SU-DHL-6 (cell line): ENCODE measurements at regions not wholly inside any gene's neighbourhood (a gene's known extent, or its start where the extent isn't known, plus 50 kb on each side); places are given as distances from the start of the nearest gene placed in this dataset.
"Not testable (repeated sequence)": the region's sequence is repeated elsewhere in the genome, so short reads cannot be mapped to it uniquely, and the experiment has no call there.

Source experiments
- H2AFZ ChIP-seq: fragments of 200-600 bp; sonication (generic); 2 replicates; pipeline ENCODE4 v1.6.1; 2014; ENCODE audit warnings: low read depth, mild to moderate bottlenecking, moderate library complexity, mixed read lengths, antibody characterized with exemption, low read length; ENCODE audit not compliant: severe bottlenecking
- H3F3A ChIP-seq: fragments of 200-600 bp; shearing (Covaris generic); 2 replicates; pipeline ENCODE4 v1.6.0; 2016; ENCODE audit warnings: antibody characterized with exemption, mild to moderate bottlenecking; ENCODE audit not compliant: insufficient read depth
- H3K27ac ChIP-seq: fragments of 200-600 bp; sonication (generic); 2 replicates; pipeline ENCODE4 v1.5.1; 2016; ENCODE audit warnings: low read depth, mild to moderate bottlenecking, low read length, moderate library complexity, mixed read lengths
- H3K27me3 ChIP-seq: fragments of 200-600 bp; sonication (generic), shearing (Covaris generic); 2 replicates; pipeline ENCODE4 v1.6.0; 2014; ENCODE audit warnings: mild to moderate bottlenecking, low read length
- H3K36me3 ChIP-seq: fragments of 200-600 bp; sonication (generic); 2 replicates; pipeline ENCODE4 v1.6.1; 2014; ENCODE audit warnings: mild to moderate bottlenecking, low read length, mixed read lengths
- H3K4me2 ChIP-seq: fragments of 300-600, 200-600 bp; shearing (Covaris generic), sonication (generic); 2 replicates; pipeline ENCODE4 v1.6.0; 2014; ENCODE audit warnings: low read length, low read depth, mild to moderate bottlenecking; ENCODE audit not compliant: poor library complexity, severe bottlenecking
- H3K4me3 ChIP-seq: fragments of 200-600 bp; sonication (generic); 2 replicates; pipeline ENCODE4 v1.5.1; 2014; ENCODE audit warnings: antibody characterized with exemption, low read length, mild to moderate bottlenecking, mixed read lengths; ENCODE audit not compliant: insufficient read depth, poor library complexity, severe bottlenecking
- H3K79me2 ChIP-seq: fragments of 200-600 bp; sonication (generic); 2 replicates; pipeline ENCODE4 v1.6.1; 2014; ENCODE audit warnings: mild to moderate bottlenecking, low read length, moderate library complexity; ENCODE audit not compliant: insufficient read depth
- H3K9ac ChIP-seq: fragments of 200-600 bp; sonication (generic); 2 replicates; pipeline ENCODE4 v1.7.0; 2014; ENCODE audit warnings: mild to moderate bottlenecking, low read length
- H3K9me2 ChIP-seq: fragments of 200-600 bp; sonication (generic); replicated peaks from 2 replicates; pipeline ENCODE4 v1.6.1; 2014; ENCODE audit warnings: low read length; ENCODE audit not compliant: insufficient read depth
- H3K9me3 ChIP-seq: fragments of 200-600 bp; sonication (generic); 2 replicates; pipeline ENCODE4 v1.6.1; 2014; ENCODE audit warnings: low read length, mixed read lengths; ENCODE audit not compliant: insufficient read depth
- H4K20me1 ChIP-seq: fragments of 200-600 bp; sonication (generic); 2 replicates; pipeline ENCODE4 v1.6.1; 2014; ENCODE audit warnings: low read depth, mild to moderate bottlenecking, antibody characterized with exemption, low read length, moderate library complexity, mixed read lengths
- CTCF ChIP-seq: fragments of 200-600 bp; sonication (generic); IDR thresholded peaks from one replicate; pipeline ENCODE4 v1.5.1; 2017; ENCODE audit warnings: antibody characterized with exemption, mild to moderate bottlenecking, low read length, moderate library complexity; ENCODE audit not compliant: insufficient read depth, poor library complexity, severe bottlenecking
- EZH2phosphoT487 ChIP-seq: fragments of 200-600 bp; sonication (generic), shearing (Covaris generic); conservative IDR thresholded peaks from 2 replicates; pipeline ENCODE4 v1.6.1; 2018; ENCODE audit warnings: mild to moderate bottlenecking, antibody characterized with exemption, low read length, moderate library complexity, mixed read lengths

- Histone ChIP-seq H4K20me1 (no peaks in the 10 kb centered on the region), H3K4me3 (no peak overlapping the region), H3K27ac (no peak overlapping the region), H2AFZ (no peak overlapping the region), H3K9me2 (no peaks in the 10 kb centered on the region), H3K27me3 (no peaks in the 10 kb centered on the region), H3K79me2 (no peaks in the 10 kb centered on the region), H3K9me3 (no peaks in the 10 kb centered on the region), H3F3A (no peaks in the 10 kb centered on the region), H3K36me3 (no peaks in the 10 kb centered on the region), H3K9ac (no peak overlapping the region), H3K4me2 (no peak overlapping the region)
- no peak for TF ChIP-seq CTCF
- no peak for TF ChIP-seq EZH2phosphoT487
Observed at GRCh38 chr2:193368615-193369014, 1173.9 kb upstream of the TMEFF2 start.

GRCh38 chr2:193357508-193357907 is 1162.8 kb upstream of the TMEFF2 start:
- Histone ChIP-seq H3K4me3 (no peak overlapping the region), H3F3A (no peaks in the 10 kb centered on the region), H3K9me3 (no peaks in the 10 kb centered on the region), H3K9ac (no peak overlapping the region), H3K9me2 (no peaks in the 10 kb centered on the region), H3K27me3 (no peaks in the 10 kb centered on the region), H3K36me3 (no peaks in the 10 kb centered on the region), H4K20me1 (no peaks in the 10 kb centered on the region), H3K79me2 (no peaks in the 10 kb centered on the region), H2AFZ (no peak overlapping the region), H3K4me2 (no peak overlapping the region), H3K27ac (no peak overlapping the region)
- no peak for TF ChIP-seq EZH2phosphoT487

- not testable (repeated sequence) for H3K27me3 ChIP-seq, H3K4me3 ChIP-seq, H4K20me1 ChIP-seq, H3K4me2 ChIP-seq, H3F3A ChIP-seq, H3K9ac ChIP-seq, H3K9me2 ChIP-seq, H3K79me2 ChIP-seq, H3K27ac ChIP-seq, H3K36me3 ChIP-seq, H3K9me3 ChIP-seq, H2AFZ ChIP-seq
Observed at GRCh38 chr2:193352665-193353242, 1158.0 kb upstream of the TMEFF2 start.

- H3K79me2 ChIP-seq = no peaks in the 10 kb centered on the region
- no peaks in the 10 kb centered on the region for H3K36me3 ChIP-seq
- H4K20me1 ChIP-seq = no peaks in the 10 kb centered on the region
- H3K4me2 ChIP-seq = no peak overlapping the region
- H3K27me3 ChIP-seq = no peaks in the 10 kb centered on the region
- TF ChIP-seq EZH2phosphoT487 = no peak
- no peak for TF ChIP-seq CTCF
- H2AFZ ChIP-seq = no peak overlapping the region
- H3K9me2 ChIP-seq = no peaks in the 10 kb centered on the region
- H3K9ac ChIP-seq = no peak overlapping the region
- no peak overlapping the region for H3K27ac ChIP-seq
- H3K9me3 ChIP-seq = no peaks in the 10 kb centered on the region
- no peak overlapping the region for H3K4me3 ChIP-seq
- no peaks in the 10 kb centered on the region for H3F3A ChIP-seq
Observed at GRCh38 chr2:193350509-193350908, 1155.8 kb upstream of the TMEFF2 start.
